CD4-positive, alpha-beta T cell treated with Interleukin-2 at 100 ng/mL for 4 hours (primary cell): ENCODE measurements at regions not wholly inside any gene's neighbourhood (a gene's known extent, or its start where the extent isn't known, plus 50 kb on each side); places are given as distances from the start of the nearest gene placed in this dataset.
"Not testable (repeated sequence)": the region's sequence is repeated elsewhere in the genome, so short reads cannot be mapped to it uniquely, and the experiment has no call there.

Experiments used
- DNase-seq: peaks from one replicate; pipeline ENCODE4 v3.0.0-alpha.2; 2020; ENCODE audit warnings: low spot score

GRCh38 chr14:45976001-45976400 is 675.6 kb downstream of the RPL10L start:
- DNase-seq, result no peak

GRCh38 chr14:45972416-45972815 is 679.2 kb downstream of the RPL10L start:
- no peak for DNase-seq

- no peak for DNase-seq
Observed at GRCh38 chr14:45970621-45971020, 681.0 kb downstream of the RPL10L start.

GRCh38 chr14:45968037-45968436 is 683.5 kb downstream of the RPL10L start:
- no peak for DNase-seq

- no peak for DNase-seq
Observed at GRCh38 chr14:45949479-45949878, 696.5 kb upstream of the MIS18BP1 start.

GRCh38 chr14:45947830-45948229 is 694.8 kb upstream of the MIS18BP1 start:
- DNase-seq, result no peak

- DNase-seq, result no peak
Observed at GRCh38 chr14:45946251-45946650, 693.2 kb upstream of the MIS18BP1 start.

GRCh38 chr14:45940318-45940717 is 687.3 kb upstream of the MIS18BP1 start:
- DNase-seq, result no peak

- no peak for DNase-seq
Observed at GRCh38 chr14:45939572-45939971, 686.6 kb upstream of the MIS18BP1 start.

GRCh38 chr14:45919995-45920394 is 667.0 kb upstream of the MIS18BP1 start:
- not testable (repeated sequence) for DNase-seq

- DNase-seq, result no peak
Observed at GRCh38 chr14:45916340-45916953, 663.4 kb upstream of the MIS18BP1 start.

GRCh38 chr14:45907782-45908181 is 654.8 kb upstream of the MIS18BP1 start:
- no peak for DNase-seq

GRCh38 chr14:45906257-45906656 is 653.3 kb upstream of the MIS18BP1 start:
- no peak for DNase-seq

- no peak for DNase-seq
Observed at GRCh38 chr14:45905672-45906071, 652.7 kb upstream of the MIS18BP1 start.

- no peak for DNase-seq
Observed at GRCh38 chr14:45904314-45904713, 651.3 kb upstream of the MIS18BP1 start.

GRCh38 chr14:45902241-45902640 is 649.2 kb upstream of the MIS18BP1 start:
- DNase-seq, result no peak

GRCh38 chr14:45897439-45897838 is 644.4 kb upstream of the MIS18BP1 start:
- DNase-seq, result no peak

GRCh38 chr14:45893127-45893526 is 640.1 kb upstream of the MIS18BP1 start:
- no peak for DNase-seq

- no peak for DNase-seq
Observed at GRCh38 chr14:45891417-45892080, 638.5 kb upstream of the MIS18BP1 start.

GRCh38 chr14:45888766-45889285 is 635.8 kb upstream of the MIS18BP1 start:
- not testable (repeated sequence) for DNase-seq

GRCh38 chr14:45877981-45878380 is 625.0 kb upstream of the MIS18BP1 start:
- DNase-seq, result no peak

GRCh38 chr14:45868863-45869262 is 615.9 kb upstream of the MIS18BP1 start:
- no peak for DNase-seq

GRCh38 chr14:45868377-45868776 is 615.4 kb upstream of the MIS18BP1 start:
- no peak for DNase-seq
